Activated B cell treated with CpG ODN at 0.5 μM for 24 hours (primary cell): ENCODE measurements at regions not wholly inside any gene's neighbourhood (a gene's known extent, or its start where the extent isn't known, plus 50 kb on each side); places are given as distances from the start of the nearest gene placed in this dataset.

Source experiments
- ATAC-seq: fragments of 200-7000 bp; cut with Tn5 transposase; one replicate; pipeline ENCODE4 v1.10.0; 2021; ENCODE audit warnings: low read depth, mild to moderate bottlenecking, moderate library complexity
- CTCF ChIA-PET: fragments of 350-600 bp; sonication (Branson Sonifier 250); formaldehyde crosslinking; loops from one replicate; lab custom pipeline; 2021; ENCODE audit warnings: antibody characterized with exemption; lab: Charles Lee
- POLR2A ChIA-PET: fragments of 350-600 bp; sonication (Branson Sonifier 250); formaldehyde crosslinking; loops from one replicate; lab custom pipeline; 2021; ENCODE audit warnings: antibody characterized with exemption; lab: Charles Lee
- DNase-seq: peaks from one replicate; pipeline ENCODE4 v3.0.0; 2022
- H3K27ac Mint-ChIP-seq: one replicate; pipeline ENCODE4 v1.8.0; 2020; ENCODE audit warnings: mixed read lengths
- H3K27me3 Mint-ChIP-seq: one replicate; pipeline ENCODE4 v1.8.0; 2021; ENCODE audit warnings: mixed read lengths
- H3K36me3 Mint-ChIP-seq: one replicate; pipeline ENCODE4 v1.8.0; 2021; ENCODE audit warnings: low read depth, mixed read lengths
- H3K4me1 Mint-ChIP-seq: one replicate; pipeline ENCODE4 v1.8.0; 2021; ENCODE audit warnings: mixed read lengths
- H3K4me3 Mint-ChIP-seq: one replicate; pipeline ENCODE4 v1.8.0; 2020; ENCODE audit warnings: mild to moderate bottlenecking, mixed read lengths
- H3K9me3 Mint-ChIP-seq: one replicate; pipeline ENCODE4 v1.8.0; 2020; ENCODE audit warnings: mixed read lengths
- intact Hi-C: fragments of 100-400 bp; cut with micrococcal nuclease; formaldehyde crosslinking; loops from one replicate; pipeline ENCODE4 v1.15.1; 2024
- TF ChIP-seq, protein P1 (sequence below): fragments of 200-600 bp; IDR thresholded peaks from one replicate; pipeline ENCODE4 v1.8.0; 2022; ENCODE audit warnings: antibody characterized with exemption, mild to moderate bottlenecking

DNA sequence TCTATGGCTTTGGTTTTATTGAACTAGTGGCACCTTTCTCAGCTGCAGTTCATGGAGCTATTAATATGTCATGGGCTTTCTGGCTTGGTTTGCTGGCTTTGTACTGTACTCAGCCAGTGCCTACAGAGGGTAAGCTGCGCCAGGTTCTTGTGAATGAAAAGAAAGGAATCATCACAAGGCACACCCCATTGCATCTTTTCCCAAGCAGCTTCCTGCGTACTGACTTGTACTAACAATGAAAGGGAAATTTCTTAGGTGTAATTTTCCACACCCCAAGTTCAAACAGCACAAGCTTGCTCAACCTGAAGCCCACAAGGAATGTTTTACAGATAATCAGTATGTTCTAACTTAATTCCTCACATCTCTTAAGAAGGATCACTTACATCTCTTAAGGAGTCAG, 78.0 kb upstream of the TNFSF18 start:
- Mint-ChIP-seq H3K4me1 (peaks cover 4% of the 10 kb centered on the region), H3K27ac (no peak overlapping the region), H3K9me3 (peaks cover 5% of the 10 kb centered on the region), H3K4me3 (no peak overlapping the region), H3K36me3 (no peaks in the 10 kb centered on the region), H3K27me3 (no peaks in the 10 kb centered on the region)
- intact Hi-C loops, result no loop called here
- TF ChIP-seq, protein P1, sequence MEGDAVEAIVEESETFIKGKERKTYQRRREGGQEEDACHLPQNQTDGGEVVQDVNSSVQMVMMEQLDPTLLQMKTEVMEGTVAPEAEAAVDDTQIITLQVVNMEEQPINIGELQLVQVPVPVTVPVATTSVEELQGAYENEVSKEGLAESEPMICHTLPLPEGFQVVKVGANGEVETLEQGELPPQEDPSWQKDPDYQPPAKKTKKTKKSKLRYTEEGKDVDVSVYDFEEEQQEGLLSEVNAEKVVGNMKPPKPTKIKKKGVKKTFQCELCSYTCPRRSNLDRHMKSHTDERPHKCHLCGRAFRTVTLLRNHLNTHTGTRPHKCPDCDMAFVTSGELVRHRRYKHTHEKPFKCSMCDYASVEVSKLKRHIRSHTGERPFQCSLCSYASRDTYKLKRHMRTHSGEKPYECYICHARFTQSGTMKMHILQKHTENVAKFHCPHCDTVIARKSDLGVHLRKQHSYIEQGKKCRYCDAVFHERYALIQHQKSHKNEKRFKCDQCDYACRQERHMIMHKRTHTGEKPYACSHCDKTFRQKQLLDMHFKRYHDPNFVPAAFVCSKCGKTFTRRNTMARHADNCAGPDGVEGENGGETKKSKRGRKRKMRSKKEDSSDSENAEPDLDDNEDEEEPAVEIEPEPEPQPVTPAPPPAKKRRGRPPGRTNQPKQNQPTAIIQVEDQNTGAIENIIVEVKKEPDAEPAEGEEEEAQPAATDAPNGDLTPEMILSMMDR, result no peak
- POLR2A ChIA-PET, result no interaction called here
- CTCF ChIA-PET, result no interaction called here
- DNase-seq, result no peak
- ATAC-seq, result no peak

DNA sequence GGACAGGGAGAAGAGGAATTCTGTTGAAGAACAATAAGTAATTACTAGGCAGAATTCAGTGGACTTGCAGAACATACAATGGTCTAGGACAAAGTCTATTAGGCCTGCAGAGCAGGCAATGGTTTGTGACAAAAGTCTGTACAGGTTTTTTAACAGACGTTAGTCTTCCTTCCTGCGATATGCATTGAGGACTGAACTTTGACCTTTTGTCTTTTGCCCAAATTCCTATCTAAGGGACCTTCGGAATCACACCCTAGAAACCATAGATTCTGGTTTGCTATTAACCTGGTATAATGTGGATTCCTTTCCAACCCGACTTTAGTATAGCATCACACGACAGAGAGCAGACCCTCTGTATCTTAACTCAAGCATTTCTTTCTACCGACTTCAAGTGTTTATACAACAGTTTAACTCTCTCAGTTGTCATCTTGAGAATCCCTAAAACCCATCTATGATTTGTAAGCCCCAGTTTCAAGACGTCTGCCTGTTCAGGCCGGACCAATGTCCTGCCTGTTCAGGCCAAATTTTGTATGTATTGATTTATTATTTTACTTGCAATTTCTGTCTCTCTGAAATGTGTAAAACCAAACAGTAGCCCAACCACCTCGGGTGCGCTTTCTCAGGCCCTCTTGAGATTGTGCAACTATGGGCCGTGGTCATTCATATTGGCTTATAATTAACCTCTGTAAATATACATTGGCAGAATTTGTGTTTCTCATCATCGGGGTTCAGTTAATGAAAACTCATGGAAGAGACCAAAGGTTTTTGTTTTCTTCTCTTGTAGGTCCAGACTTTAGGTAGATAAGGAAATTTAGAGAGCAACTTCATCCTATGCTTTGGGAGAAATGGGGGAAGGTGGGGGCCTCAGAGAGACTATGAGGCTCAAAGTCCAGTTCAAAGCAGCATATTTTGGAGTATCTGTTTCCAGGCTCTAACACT, 76.9 kb upstream of the TNFSF18 start:
- Mint-ChIP-seq H3K27ac (no peak overlapping the region), H3K4me1 (peaks cover 15% of the 10 kb centered on the region), H3K4me3 (no peak overlapping the region), H3K27me3 (no peaks in the 10 kb centered on the region), H3K36me3 (no peaks in the 10 kb centered on the region), H3K9me3 (no peaks in the 10 kb centered on the region)
- TF ChIP-seq, protein P1, result no peak
- intact Hi-C loops, result no loop called here
- CTCF ChIA-PET, result no interaction called here
- POLR2A ChIA-PET, result no interaction called here
- DNase-seq (no peak), ATAC-seq (no peak)

DNA sequence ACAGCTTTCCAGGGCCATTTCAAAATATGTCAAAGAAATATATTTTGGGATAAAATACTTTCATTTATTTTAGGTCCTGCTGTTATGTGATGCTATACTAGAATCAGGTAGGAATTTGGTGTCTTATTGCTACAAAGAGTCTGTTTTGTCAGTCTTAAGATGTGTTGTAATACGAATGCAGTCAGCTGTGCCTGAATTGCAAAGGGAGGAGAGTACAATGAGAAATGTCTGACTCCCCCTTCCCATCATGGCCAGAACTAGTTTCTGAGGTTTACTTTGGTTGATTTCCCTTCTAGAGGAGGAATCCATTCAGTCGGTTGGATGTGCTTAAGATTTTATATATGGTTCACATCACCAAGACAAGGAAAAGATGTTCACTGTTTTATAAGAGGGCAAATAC, 75.7 kb upstream of the TNFSF18 start:
- no peak overlapping the region for H3K27ac Mint-ChIP-seq
- TF ChIP-seq, protein P1, result no peak
- H3K4me1 Mint-ChIP-seq, result peaks cover 20% of the 10 kb centered on the region
- ATAC-seq (no peak), DNase-seq (no peak)
- no peaks in the 10 kb centered on the region for H3K36me3 Mint-ChIP-seq
- H3K27me3 Mint-ChIP-seq, result no peaks in the 10 kb centered on the region
- intact Hi-C loops, result no loop called here
- ChIA-PET CTCF (no interaction called here), POLR2A (no interaction called here)
- no peak overlapping the region for H3K4me3 Mint-ChIP-seq
- H3K9me3 Mint-ChIP-seq, result no peaks in the 10 kb centered on the region

DNA sequence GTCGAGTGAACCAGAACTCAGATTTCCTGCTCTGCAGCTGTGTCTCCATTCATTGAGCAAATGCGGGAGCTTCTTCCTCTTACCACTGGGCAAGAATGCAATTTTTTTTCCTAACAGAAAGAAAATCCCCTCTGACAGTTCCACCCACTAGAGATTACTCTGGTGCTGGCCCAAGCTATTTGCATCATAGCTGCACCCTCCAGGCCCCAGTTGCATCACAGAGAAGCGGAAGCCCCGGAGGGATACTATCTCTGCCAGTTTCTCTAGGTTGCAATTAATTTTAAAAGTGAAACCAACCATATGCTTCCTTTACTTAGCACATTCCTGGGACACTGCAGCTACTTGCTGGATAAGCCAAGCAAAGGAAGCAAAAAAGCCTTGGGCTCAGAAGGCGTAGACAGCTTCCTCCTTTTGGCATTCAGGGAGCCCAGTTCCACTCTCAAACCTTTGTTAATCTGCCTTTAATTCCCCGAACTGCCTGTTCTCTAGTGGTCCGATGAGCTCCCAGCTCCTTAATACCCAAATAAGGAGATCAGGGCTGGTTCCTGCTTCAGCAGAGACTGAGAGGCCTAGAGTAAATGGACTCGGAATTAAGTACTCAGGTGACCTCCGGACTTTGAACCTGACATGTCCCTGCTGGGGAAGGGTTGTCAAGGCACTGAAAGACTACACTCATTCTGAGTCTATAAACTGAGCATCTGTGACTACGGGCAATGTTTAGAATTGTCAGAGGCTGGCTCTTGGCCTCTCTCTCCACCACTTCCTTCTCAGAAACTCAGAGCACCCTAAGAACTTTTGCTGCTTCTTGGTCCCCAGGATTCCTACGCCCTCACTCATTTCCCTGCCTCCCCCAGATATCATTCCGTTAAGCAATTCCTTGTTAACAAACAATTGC, 72.5 kb upstream of the TNFSF18 start:
- Mint-ChIP-seq H3K4me3 (peak overlapping the region; percentile 24), H3K36me3 (no peaks in the 10 kb centered on the region), H3K27me3 (no peaks in the 10 kb centered on the region), H3K9me3 (no peaks in the 10 kb centered on the region), H3K27ac (peak overlapping the region; percentile 67), H3K4me1 (peaks cover 34% of the 10 kb centered on the region)
- peak; percentile 80 for ATAC-seq
- ChIA-PET CTCF (interaction anchor here (1.4 kb wide), 1 partner anchor 297 kb away, joined by 3 read pairs; no protein-coding TSS in a partner anchor), POLR2A (interaction anchor here (0.6 to 1.0 kb wide), 3 partner anchors 12 to 305 kb away, joined by 3 read pairs; no protein-coding TSS in a partner anchor)
- no peak for DNase-seq
- intact Hi-C loops, result no loop called here
- TF ChIP-seq, protein P1, result no peak
